ENCODE measurements at regions not wholly inside any gene's neighbourhood (a gene's known extent, or its start where the extent isn't known, plus 50 kb on each side); places are given as distances from the start of the nearest gene placed in this dataset.

DNA sequence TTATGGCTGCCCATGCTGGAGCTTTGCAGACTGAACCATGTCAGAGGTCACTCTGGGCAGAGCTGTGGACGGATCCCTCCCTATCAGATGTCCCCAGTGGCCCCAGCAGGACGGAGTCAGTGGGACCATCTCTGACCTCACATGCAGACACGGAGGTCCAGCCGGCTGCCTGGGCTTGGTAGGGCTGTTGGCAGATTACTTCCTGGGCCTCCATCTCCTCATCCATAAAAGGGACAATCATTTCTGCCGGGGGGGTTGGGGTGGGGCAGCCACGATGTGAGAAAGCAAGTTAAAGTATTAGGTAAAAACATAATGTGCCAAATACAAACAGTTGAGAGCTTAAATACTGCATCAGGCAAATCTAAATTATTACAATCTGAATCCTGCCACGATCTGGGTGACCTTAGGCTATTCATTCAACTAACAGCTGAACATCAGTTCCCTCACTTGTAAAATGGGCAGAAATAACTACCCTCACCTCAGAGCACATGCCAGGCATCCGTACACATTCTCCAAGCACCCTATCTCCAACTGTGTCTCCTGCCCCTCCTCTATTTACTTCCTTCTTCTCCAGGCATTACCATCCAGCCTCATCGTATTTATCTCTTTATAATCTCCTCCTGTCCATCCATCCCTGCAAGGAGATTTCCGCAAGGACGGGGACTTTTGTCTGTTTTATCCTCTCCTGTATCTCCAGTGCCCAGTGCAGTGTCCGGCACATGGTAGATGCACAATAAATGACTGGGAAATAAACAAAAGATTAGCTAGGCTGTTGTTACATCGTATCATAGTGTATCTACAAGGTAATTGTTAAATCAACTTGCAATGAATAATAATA is 192.3 kb upstream of the FOXF1 start:
- no peak for DNase-seq (ENCODE audit: low read depth in 1 of 2, low spot score in 1 of 2)
- in situ Hi-C loops (cut with HindIII; ENCODE audit: low pct_unique_long_range_greater_than_20kb, low sequenced_read_pairs), result no loop called here
- no peak for TF ChIP-seq JUND (IDR thresholded peaks at IDR 0.05; ENCODE audit: low read depth)

DNA sequence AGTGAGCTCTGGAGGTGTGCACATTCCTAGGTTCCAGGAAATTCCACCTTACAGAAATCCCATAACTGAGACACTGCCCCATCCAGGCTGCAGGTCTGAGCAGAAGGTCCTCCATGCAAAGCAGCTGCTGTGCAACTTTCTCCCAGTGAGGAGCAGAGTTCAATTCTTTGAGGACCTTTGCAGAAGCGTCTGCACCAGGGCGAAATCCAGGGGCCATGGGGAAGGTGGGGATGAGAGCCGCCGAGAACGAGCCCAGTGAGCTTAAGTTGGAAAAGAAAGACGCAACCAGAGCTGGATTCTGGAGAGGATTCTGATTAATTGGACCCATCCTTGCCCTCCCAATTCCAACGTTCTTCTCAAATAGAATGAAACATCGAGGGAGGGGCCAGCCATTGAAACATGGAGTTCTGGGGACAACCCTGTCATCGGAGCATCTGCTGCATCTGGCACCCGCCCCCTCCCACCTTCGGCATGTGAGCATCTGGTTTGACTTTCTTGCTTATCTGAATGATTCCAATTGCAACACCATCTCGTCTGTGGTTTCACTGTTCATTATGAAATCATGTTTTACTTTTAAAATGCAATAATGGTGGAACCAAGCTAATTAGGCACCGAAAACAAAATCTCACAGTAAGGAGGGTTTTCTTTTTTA is 190.6 kb upstream of the FOXF1 start:
- in situ Hi-C loops (cut with HindIII; ENCODE audit: low pct_unique_long_range_greater_than_20kb, low sequenced_read_pairs), result no loop called here
- TF ChIP-seq JUND (IDR thresholded peaks at IDR 0.05; ENCODE audit: low read depth), result no peak
- no peak for DNase-seq (ENCODE audit: low read depth in 1 of 2, low spot score in 1 of 2)

DNA sequence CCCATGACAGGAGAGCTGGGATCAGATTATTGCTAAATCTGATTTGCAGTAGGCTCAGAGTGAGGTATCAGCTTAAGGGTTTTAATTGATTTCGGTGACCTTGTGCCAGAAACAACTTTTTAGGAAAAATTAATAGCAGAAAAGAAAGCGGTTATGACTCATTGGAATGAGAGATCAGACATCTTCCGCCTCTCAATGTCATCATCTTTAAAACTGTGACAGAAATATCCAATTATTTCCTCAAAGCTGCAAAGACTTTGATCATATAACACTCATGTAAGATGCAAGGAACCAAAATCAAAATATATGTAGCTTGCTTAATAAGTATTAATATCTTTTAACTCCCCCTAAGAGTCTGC is 190.1 kb upstream of the FOXF1 start:
- no peak for DNase-seq (ENCODE audit: low read depth in 1 of 2, low spot score in 1 of 2)
- in situ Hi-C loops (cut with HindIII; ENCODE audit: low pct_unique_long_range_greater_than_20kb, low sequenced_read_pairs), result no loop called here
- TF ChIP-seq JUND (IDR thresholded peaks at IDR 0.05; ENCODE audit: low read depth), result no peak

DNA sequence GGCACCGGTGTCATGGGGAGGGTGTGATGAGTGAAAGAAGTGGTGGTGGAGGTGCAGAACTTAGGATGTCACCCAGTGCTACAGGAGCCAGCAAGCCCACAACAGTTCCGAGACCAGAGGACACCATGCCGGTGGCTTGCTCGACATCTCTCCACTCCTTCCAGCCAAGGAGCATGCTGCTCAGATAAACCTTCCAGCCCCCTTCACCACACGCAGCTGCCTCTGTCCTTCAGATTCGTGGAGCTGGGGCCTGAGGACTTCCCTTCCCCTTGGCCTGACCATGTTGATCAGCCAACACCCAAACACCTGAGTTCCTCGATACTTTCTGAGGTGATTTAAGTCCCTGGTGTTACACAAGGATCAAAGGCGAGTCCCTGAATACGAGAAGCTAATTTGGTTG is 188.8 kb upstream of the FOXF1 start:
- DNase-seq (ENCODE audit: low read depth in 1 of 2, low spot score in 1 of 2), result no peak
- no peak for TF ChIP-seq JUND (IDR thresholded peaks at IDR 0.05; ENCODE audit: low read depth)
- in situ Hi-C loops (cut with HindIII; ENCODE audit: low pct_unique_long_range_greater_than_20kb, low sequenced_read_pairs), result no loop called here

DNA sequence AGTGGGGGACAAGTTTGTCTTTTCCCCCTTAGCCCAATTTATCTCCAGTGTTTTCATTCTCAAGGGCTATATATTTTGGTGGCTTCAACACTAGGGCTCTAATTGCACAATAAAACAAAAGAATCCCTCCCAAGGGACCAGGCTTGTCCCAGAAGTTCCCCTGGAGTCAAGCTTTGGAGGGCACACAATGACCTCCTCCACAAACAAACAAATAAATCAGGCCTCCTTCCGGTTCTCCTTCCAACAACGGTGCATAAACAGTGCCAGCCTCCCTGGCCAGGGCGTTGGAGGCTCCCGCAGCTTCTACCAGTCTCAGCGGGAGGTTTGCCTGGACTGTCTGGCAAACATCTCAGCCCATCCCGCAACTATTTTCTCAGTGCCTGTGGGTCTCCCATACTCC is 188.0 kb upstream of the FOXF1 start:
- DNase-seq (ENCODE audit: low read depth in 1 of 2, low spot score in 1 of 2), result no peak
- in situ Hi-C loops (cut with HindIII; ENCODE audit: low pct_unique_long_range_greater_than_20kb, low sequenced_read_pairs), result no loop called here
- no peak for TF ChIP-seq JUND (IDR thresholded peaks at IDR 0.05; ENCODE audit: low read depth)

DNA sequence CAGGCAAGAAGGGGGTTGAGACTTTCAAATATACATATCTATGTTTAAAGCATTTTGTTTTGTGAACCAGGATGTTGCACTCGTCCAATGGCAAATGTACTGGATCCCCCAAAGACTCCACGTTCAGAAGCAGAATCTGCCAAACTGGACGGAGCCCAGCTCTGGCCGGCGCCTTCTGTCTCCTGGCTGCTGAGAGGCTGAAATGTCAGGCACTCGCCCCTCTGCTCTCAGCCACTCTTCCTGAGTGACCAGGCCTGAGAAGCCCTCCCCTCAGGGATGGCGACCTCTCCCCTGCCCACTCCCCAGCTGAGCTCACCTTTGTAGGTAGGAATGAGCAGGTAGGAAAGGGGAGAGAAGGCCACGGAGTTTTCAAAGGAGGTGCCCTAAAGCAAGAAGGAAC is 187.5 kb upstream of the FOXF1 start:
- in situ Hi-C loops (cut with HindIII; ENCODE audit: low pct_unique_long_range_greater_than_20kb, low sequenced_read_pairs), result no loop called here
- DNase-seq (ENCODE audit: low read depth in 1 of 2, low spot score in 1 of 2), result no peak
- no peak for TF ChIP-seq JUND (IDR thresholded peaks at IDR 0.05; ENCODE audit: low read depth)

DNA sequence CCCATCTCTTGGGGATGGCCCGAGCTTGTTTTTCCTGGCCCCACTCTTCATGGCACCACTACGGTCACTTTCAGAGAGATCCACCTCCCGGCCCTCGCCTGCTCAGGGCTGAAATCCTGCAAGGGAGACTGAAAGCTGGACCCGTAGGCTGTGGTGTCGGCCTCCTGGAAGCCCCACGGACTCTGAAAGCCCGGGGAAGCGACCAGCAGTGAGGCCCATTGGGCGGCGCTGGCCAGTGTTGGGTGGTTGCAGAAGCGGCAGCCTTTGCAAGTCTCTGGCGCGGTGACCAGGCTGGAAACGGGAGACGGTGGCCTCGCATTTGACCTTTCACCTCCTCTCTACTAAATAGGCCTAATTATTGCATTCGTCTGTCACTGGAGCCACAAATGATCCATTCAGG is 186.0 kb upstream of the FOXF1 start:
- in situ Hi-C loops (cut with HindIII; ENCODE audit: low pct_unique_long_range_greater_than_20kb, low sequenced_read_pairs), result no loop called here
- TF ChIP-seq JUND (IDR thresholded peaks at IDR 0.05; ENCODE audit: low read depth), result no peak
- no peak for DNase-seq (ENCODE audit: low read depth in 1 of 2, low spot score in 1 of 2)

DNA sequence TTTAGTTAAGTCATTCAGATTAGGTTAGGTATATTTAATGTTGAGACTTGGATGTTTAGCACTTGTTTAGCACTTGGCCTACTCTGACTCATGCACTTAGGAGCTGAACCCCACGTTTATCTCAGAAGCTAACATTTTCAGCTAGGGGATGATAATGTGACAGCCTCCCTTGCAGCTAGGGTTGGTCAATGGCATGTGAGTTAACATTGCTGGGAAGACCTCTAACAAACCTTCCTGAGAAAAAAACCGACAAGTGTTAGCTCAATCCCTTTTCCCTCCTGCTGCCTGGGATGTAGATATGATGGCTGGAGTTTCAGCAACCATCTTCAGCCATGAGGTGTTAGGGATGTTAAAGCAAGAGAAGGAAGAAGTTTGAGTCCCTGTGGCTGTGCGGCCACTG is 185.0 kb upstream of the FOXF1 start:
- no peak for TF ChIP-seq JUND (IDR thresholded peaks at IDR 0.05; ENCODE audit: low read depth)
- in situ Hi-C loops (cut with HindIII; ENCODE audit: low pct_unique_long_range_greater_than_20kb, low sequenced_read_pairs), result no loop called here
- DNase-seq (ENCODE audit: low read depth in 1 of 2, low spot score in 1 of 2), result no peak

DNA sequence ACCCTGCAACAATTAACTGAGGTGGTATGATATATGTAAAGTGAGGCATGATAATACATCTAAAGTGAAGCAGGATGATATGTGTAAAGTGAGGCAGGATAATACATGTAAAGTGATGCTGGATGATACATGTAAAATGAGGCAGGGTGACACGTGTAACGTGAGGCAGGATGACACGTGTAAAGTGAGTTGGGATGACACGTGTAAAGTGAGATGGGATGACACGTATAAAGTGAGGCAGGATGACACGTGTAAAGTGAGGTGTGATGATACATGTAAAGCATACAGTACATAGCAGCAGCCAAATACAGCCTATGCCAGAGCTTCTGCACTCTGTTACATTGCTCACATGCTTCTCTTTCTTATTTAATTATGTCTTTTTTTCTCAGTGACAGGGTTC is 184.4 kb upstream of the FOXF1 start:
- no peak for TF ChIP-seq JUND (IDR thresholded peaks at IDR 0.05; ENCODE audit: low read depth)
- DNase-seq (ENCODE audit: low read depth in 1 of 2, low spot score in 1 of 2), result no peak
- in situ Hi-C loops (cut with HindIII; ENCODE audit: low pct_unique_long_range_greater_than_20kb, low sequenced_read_pairs), result no loop called here

DNA sequence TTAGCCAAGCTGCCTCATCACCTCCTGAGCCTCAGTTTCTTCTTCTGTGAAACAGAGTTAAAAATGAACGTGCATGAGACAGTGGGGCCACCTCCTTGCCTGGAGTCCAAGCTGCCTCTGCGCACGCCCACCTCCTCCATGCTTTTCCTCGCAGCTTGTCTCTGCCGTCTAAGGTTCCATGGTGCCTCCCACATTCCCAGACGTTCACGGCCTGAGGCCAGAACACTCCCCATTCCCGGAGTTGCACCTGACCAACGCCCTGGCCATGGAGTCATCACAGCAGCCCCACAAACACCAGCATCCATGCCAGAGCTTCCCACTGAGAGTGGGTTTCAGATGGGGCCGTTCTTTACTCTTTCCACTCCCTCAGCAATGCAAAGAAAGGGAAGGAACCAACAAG is 183.0 kb upstream of the FOXF1 start:
- in situ Hi-C loops (cut with HindIII; ENCODE audit: low pct_unique_long_range_greater_than_20kb, low sequenced_read_pairs), result no loop called here
- TF ChIP-seq JUND (IDR thresholded peaks at IDR 0.05; ENCODE audit: low read depth), result no peak
- no peak for DNase-seq (ENCODE audit: low read depth in 1 of 2, low spot score in 1 of 2)

DNA sequence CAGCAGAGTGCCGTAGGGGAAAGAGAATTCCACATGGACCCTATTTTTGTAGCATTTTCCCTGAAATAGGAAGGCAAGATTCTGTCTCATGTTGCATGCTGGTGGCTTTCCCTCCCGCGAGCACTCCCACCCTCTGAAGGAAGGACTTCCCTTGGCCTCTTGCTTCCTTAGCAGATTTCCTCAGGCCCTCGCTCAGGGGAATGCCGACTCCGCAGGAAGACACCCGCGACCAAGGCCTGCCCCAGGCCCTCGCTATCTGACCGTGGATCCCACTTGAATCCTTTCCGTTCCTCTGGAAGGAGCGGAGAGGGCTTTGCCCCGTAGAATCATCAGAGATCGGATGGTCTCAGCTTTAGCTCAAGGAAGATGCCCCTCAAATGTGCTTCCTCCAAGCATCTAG is 179.4 kb upstream of the FOXF1 start:
- no peak for DNase-seq (ENCODE audit: low read depth in 1 of 2, low spot score in 1 of 2)
- in situ Hi-C loops (cut with HindIII; ENCODE audit: low pct_unique_long_range_greater_than_20kb, low sequenced_read_pairs), result no loop called here
- no peak for TF ChIP-seq JUND (IDR thresholded peaks at IDR 0.05; ENCODE audit: low read depth)

DNA sequence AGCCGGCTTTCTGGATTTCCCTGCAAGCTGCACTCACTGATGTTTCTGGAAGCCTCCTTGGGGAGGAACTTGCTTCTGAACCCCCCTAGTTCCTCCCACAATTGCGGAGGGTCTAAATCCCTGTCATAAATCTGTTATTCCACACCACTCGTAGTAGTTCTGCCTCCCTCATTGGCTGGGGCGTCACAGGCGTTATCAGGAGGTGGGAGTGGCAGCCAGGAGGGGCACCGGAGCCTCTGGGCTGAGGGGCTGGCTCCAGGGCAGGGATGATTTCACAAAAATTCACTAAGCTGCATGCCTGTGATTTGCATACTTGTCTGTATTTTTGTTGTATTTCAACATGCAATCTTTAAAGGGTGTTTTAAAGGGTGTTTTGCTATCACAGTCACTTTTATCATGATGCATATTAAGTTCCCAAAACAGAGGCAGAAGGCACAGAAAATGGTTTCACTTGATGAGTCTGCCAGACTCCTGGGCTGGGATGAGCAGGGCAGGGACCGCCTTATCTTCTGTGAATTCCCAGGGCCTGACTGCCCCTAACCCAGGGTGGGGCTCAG is 176.2 kb upstream of the FOXF1 start:
- no peak for DNase-seq (ENCODE audit: low read depth in 1 of 2, low spot score in 1 of 2)
- in situ Hi-C loops (cut with HindIII; ENCODE audit: low pct_unique_long_range_greater_than_20kb, low sequenced_read_pairs), result no loop called here
- no peak for TF ChIP-seq JUND (IDR thresholded peaks at IDR 0.05; ENCODE audit: low read depth)
